ENCODE measurements at regions not wholly inside any gene's neighbourhood (a gene's known extent, or its start where the extent isn't known, plus 50 kb on each side); places are given as distances from the start of the nearest gene placed in this dataset. TPM values are rescaled to one million over a fixed set of nuclear protein-coding genes. Genes with fewer than 3 reads are reported as not detected.
"Not testable (repeated sequence)": the region's sequence is repeated elsewhere in the genome, so short reads cannot be mapped to it uniquely, and the experiment has no call there.

DNA sequence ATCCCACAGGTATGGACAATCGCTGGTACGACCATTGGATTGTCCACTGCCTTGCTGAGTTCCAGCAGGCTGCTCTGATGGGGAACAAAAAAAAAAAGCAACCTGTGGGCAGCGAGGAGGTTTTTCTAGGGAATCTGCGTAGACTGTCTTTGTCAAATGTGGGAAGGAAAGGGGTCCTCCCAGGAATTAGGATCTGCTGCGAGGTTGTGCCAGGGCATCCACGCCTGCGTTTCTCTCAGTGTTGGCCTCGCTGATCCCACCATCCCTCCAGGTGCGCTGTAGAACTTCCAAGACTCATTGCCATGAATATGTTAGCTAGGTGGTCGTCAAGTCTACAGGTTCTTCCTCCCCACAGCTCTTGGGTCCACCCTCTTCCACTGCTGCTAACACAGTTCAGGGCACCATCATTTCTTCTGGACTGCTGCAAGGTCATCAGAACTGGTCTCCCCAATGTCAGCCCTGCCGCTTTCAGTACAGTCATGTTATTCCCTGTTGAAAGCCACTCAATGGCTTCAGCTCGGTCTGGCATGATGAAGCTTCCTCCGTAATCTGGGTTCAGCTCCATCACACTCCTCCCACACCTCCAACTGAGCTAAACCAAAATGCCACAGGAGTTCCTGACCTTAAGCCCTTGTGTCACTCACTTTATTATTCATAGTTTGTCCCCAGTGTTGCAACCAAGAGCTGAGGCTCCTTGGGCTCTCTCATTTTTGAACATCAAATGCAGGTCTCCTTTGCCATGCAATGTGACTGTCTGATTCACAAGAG, 79.5 kb upstream of the DMRT1 start:
- no peak for DNase-seq

DNA sequence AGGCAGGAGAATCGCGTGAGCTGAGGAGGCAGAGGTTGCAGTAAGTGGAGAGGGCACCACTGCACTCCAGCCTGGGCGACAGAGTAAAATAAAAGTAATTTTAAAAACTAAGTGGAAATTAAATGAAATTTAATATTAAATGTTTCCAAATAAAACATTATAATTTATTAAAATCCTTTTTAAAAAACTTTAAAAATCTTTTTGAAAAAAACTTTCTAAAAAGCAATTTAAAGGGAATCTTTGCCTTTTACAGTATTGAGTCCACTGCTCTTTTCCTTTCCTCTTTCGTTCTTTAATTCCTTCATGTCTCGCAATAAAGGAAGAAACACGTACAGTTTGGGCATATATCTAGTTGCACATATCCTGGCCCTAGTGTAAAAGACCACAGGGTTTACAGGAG, 77.8 kb upstream of the DMRT1 start:
- DNase-seq = no peak

GRCh38 chr9:764105-764524, 77.4 kb upstream of the DMRT1 start:
- peak; percentile 50 for DNase-seq

GRCh38 chr9:764986-765385, 76.5 kb upstream of the DMRT1 start:
- no peak for DNase-seq

DNA sequence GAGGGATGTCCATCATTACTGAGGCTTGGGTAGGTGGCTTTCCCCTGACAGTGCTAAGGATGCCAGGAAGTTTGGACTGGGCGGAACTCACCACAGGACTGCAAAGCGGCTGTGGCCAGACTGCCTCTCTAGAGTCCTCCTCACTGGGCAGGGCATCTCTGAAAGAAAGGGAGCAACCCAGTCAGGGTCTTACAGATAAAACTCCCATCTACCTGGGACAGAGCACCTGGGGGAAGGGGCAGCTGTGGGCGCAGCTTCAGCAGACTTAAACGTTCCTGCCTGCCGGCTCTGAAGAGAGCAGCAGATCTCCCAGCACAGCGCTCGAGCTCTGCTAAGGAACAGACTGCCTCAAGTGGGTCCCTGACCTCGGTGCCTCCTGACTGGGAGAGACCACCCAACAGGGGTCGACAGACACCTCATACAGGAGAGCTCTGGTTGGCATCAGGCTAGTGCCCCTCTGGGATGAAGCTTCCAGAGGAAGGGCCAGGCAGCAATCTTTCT, 74.4 kb upstream of the DMRT1 start:
- DNase-seq = not testable (repeated sequence)

GRCh38 chr9:776086-776485, 65.4 kb upstream of the DMRT1 start:
- DNase-seq = no peak

DNA sequence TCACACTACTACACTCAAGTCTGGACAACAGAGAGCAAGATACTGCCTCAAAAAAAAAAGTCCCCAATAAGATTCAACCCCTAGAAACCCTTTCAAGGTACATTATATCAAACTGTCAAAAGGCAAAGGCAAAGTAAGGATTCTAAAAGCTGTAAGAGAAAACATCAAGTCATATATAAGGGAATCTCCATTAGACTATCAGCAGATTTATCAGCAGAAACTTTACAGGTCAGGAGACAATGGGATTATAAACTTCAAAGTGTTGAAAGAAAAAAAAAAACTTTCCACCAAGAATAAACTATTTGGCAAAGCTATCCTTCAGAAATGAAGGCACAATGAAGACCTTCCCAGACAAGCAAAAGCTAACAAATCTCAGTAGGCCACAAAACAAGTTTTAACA, 63.5 kb upstream of the DMRT1 start:
- DNase-seq = no peak

- DNase-seq = no peak
These were observed 57.3 kb upstream of the DMRT1 start for GRCh38 chr9:784202-784601.

GRCh38 chr9:784916-785315, 56.6 kb upstream of the DMRT1 start:
- DNase-seq = no peak

DNA sequence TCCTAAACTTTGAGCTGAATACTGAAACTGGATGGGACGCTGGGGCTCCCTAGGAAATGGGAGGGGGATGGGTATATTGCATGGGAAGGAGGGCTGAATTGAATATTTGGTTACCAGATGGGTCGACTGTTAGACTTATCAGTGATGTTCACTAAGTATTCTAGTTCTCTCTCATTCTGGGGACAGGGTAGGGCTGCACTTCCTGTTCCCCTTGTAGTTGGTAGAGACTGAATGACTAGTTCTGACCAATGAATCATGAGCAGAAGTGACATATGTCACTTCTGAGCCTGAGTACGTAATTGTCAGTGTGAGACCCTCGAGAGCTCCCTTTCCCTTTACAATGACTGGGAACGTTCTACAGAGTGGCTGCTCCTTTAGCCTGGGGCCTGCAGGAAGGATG, 55.5 kb upstream of the DMRT1 start:
- no peak for DNase-seq

DNA sequence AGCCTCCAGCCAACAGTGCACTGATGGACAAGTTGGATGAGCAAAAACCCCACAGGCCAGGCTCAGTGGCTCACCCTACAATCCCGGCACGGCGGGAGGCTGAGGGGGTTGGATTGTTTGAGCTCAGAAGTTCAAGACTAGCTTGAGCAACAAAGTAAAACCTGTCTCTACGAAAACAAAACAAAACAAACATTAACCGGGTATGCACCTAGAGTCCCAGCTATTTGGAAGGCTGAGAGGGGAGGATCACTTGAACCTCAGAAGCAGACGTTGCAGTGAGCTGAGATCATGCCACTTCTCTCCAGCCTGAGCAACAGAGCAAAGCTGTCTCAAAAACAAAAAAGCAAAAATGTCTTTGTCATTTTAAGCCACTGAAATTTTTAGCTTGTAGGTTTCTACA, 55.1 kb upstream of the DMRT1 start:
- no peak for DNase-seq

GRCh38 chr9:788777-789176, 52.7 kb upstream of the DMRT1 start:
- no peak for DNase-seq

Small RNA genes in the stretch of these regions (small RNA-seq; reads per million reads assigned to genes)
- gene AL392089.1 (ENCODE audit: low replicate concordance) (not detected), gene RNU6-1327P (ENCODE audit: low replicate concordance) (not detected)
